Cardiac fibroblast (primary cell): ENCODE measurements at regions not wholly inside any gene's neighbourhood (a gene's known extent, or its start where the extent isn't known, plus 50 kb on each side); places are given as distances from the start of the nearest gene placed in this dataset.

Experiments used
- DNase-seq, 2 donors: peaks; one replicate each; pipeline versions ENCODE4 v3.0.0 to v3.0.0-alpha.2; 2010; ENCODE audit warnings: low read depth in 2 of 2
- H3K4me3 ChIP-seq, 2 donors: replicated peaks in 1 of 2; 1 replicate in 1 of 2; 2 replicates in 1 of 2; pipeline ENCODE4 v1.5.1; 2011; ENCODE audit warnings: low read depth in 2 of 2, low read length in 2 of 2, mild to moderate bottlenecking in 2 of 2, moderate library complexity in 1 of 2
- TF ChIP-seq, protein P1 (sequence below): IDR thresholded peaks from one replicate; pipeline ENCODE4 v1.5.1; 2011; ENCODE audit warnings: low read depth, mild to moderate bottlenecking, low read length, inconsistent platforms

- no peak for DNase-seq
- TF ChIP-seq, protein P1, sequence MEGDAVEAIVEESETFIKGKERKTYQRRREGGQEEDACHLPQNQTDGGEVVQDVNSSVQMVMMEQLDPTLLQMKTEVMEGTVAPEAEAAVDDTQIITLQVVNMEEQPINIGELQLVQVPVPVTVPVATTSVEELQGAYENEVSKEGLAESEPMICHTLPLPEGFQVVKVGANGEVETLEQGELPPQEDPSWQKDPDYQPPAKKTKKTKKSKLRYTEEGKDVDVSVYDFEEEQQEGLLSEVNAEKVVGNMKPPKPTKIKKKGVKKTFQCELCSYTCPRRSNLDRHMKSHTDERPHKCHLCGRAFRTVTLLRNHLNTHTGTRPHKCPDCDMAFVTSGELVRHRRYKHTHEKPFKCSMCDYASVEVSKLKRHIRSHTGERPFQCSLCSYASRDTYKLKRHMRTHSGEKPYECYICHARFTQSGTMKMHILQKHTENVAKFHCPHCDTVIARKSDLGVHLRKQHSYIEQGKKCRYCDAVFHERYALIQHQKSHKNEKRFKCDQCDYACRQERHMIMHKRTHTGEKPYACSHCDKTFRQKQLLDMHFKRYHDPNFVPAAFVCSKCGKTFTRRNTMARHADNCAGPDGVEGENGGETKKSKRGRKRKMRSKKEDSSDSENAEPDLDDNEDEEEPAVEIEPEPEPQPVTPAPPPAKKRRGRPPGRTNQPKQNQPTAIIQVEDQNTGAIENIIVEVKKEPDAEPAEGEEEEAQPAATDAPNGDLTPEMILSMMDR, result no peak
- no peak overlapping the region for H3K4me3 ChIP-seq
Measured at GRCh38 chr9:118038713-118039112, 334.5 kb downstream of the TLR4 start.

DNA sequence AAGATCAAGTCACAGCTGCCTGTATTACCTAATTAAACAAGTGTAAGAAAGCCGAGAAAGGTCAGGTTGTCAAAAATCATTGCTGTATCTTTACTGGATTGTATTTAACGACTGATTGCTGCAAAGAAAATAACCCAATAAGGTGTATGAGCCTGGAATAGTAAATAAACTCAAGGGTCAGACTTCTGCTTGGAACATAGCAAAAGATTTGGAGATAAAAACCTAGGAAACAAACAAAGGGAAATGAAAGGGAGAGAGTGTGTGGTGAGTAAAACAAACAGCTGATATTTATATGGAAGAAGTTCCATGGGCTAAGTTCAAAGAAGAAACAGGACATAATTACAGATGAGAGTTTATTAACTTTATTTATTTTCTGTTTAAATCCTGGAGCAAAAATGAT, 354.0 kb downstream of the TLR4 start:
- no peak overlapping the region for H3K4me3 ChIP-seq

GRCh38 chr9:118059484-118060278, 355.5 kb downstream of the TLR4 start:
- DNase-seq, result peak; percentile 14 to 25
- TF ChIP-seq, protein P1, result no peak
- H3K4me3 ChIP-seq, result no peak overlapping the region

More for the DNA sequence above, 354.0 kb downstream of the TLR4 start:
- TF ChIP-seq, protein P1, result no peak
- DNase-seq, result no peak

- TF ChIP-seq, protein P1, result no peak
- H3K4me3 ChIP-seq, result no peak overlapping the region
- DNase-seq, result no peak
Measured at GRCh38 chr9:118083161-118083560, 379.0 kb downstream of the TLR4 start.

DNA sequence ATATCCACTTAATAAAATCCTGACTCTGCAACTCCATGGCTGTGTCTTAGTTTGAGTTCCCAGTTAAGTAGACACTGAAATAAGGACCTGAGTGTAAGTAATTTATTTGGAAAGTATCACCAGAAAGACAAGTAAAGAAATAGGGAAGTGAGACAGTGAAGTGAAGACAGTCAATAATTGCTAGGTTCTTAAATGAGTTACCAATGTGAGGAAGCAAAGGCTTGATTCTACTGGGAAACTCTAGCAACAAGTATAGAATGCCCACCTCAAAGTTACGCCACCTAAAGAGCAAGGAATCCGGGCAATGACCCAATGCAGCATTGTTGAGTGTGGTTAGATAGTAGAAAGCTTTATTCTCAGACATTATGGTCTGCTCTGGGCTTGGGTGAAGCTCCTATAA, 383.9 kb downstream of the TLR4 start:
- H3K4me3 ChIP-seq, result no peak overlapping the region
- no peak for DNase-seq
- TF ChIP-seq, protein P1, result no peak

DNA sequence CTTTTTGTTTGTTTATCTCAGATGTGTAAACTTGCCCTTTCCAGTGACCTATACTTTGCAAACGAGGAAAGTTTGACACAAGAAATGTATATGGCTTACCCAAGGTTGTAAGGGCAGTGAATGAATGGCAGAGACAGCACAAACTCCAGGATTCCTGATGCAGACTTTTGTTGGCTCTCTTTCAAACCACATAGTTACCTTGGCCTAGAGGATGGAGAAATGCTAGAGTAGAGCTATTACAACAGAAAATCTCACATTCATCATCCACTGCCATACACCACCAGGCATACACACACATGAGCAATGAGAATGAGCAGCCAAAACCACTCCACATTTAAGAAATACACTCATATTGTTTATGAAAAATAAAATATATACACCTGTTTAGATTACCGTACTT, 387.0 kb downstream of the TLR4 start:
- TF ChIP-seq, protein P1, result no peak
- H3K4me3 ChIP-seq, result no peak overlapping the region
- DNase-seq, result no peak
